ENCODE measurements at regions not wholly inside any gene's neighbourhood (a gene's known extent, or its start where the extent isn't known, plus 50 kb on each side); places are given as distances from the start of the nearest gene placed in this dataset.
A peak's percentile ranks its signal among the peaks of the same experiment; 100 is the strongest.

DNA sequence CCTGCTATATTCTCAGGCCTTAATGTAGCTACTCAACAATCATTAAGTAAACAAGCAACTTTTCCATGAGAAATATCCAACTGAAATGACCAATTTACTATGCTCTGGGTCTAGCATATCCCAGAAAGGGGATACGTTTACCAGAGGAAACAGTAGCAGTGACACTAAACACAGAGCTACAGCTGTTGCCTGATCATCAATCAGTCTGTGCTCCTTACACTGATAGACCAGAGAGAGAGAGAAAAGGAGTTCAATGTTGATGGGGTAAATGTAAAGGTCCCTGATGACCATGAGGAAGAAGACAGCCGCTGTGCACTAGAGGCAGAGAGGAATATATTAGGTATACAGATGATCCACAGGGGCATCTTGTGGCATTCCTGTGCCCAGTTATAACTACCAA, 397.2 kb upstream of the USP15 start:
- no peak for DNase-seq

DNA sequence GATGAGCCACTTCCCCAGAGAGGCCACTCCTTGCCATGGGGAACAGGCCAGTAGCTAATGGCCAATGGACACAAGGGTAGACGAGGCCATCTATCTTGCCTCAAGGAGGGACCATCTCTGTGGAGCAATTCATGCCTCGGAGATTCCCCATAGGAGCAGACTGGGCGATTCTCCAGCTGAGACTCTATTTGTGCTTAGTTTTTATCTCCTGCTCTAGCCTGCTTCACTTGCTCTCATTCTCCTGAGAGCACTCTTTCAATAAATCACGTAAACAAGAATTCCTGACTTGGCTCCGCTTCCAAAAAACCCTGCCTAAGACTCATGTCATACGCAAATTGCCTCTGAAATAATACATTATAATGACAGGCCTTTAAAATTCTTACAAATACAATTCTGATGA, 396.4 kb upstream of the USP15 start:
- DNase-seq: no peak

DNA sequence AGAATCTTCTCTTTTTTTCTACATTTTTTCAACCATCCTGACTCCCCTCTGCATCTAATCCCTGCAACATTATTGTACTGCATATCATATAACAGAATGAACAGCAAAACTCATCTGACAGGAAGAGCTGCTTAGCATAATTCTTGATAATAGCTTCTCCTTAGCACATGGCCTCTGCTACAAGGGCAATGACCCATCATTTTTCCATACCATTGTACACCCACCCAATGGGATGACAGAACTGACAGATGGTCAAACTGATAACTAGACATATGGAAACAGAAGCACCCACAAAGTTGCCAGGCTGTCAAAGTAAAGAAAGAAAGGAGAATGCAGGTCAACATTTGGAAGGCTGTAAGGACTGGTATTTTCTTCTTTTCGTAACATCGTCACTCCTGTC, 390.4 kb upstream of the USP15 start:
- no peak for DNase-seq

DNA sequence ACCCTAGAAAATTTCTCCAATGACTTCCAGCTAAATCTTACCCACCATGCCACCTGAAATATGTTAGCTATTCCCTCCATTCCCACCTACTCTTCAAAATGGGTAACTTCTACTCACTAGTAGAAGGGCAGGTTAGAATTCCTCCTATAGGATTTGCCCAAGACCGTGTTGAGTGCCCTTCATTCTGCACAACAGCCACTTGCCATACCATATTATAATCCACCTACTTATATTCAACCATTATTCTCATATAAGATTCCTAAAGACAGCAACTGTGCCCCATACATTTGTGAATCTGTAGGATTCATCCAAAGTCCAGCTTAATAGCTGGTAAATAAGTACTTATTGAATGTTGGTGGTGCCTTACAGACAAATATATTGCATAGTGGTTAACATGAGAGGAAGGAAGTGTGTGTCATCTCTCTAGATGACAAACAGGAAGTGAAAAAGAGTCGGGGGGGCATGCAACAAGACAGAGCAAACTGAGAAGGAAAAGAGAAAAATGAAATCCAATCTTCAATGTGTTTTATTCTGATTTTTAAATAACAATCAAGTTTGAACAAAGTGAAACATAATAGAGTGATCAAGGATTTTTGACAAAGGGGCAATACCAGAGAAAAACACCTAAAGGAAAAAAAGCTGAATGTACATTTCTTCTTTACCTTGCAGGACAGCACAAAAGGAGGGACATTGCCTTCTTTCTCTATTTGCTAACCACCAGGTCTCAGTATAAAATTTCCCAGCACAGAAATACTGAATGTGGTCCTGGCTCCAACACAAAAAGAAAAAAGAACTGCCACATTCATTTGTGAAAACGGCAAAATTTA, 389.3 kb upstream of the USP15 start:
- DNase-seq: peak; percentile 1

DNA sequence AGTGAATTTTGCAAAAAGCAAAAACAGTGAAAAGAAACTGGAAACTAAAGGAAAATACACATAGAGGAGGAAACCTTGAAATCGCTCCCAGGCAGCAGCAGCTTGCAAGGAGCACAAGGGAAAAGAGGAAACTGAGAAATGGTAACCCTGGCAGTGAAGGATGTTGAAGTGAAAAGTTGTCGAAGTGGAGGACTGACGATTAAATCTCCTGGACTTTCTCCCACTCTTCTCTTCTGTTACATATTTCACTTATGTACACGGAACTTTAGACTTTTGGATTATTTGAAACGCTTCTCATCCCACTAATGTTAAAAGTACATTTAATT, 388.8 kb upstream of the USP15 start:
- no peak for DNase-seq

DNA sequence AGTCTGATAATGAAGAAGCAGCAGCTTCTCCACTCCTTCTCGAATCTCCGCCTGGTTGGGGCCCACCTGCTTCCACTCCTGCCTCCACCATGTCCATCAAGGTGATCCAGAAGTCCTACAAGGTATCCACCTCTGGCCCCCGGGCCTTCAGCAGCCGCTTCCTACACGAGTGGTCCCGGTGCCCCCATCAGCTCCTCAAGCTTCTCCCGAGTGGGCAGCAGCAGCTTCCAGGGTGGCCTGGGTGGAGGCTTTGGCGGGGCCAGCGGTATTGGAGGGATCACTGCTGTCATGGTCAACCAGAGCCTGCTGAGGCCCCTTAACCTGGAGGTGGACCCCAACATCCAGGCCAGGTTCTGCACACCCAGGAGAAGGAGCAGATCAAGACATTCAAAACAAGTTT, 381.0 kb upstream of the USP15 start:
- no peak for DNase-seq

DNA sequence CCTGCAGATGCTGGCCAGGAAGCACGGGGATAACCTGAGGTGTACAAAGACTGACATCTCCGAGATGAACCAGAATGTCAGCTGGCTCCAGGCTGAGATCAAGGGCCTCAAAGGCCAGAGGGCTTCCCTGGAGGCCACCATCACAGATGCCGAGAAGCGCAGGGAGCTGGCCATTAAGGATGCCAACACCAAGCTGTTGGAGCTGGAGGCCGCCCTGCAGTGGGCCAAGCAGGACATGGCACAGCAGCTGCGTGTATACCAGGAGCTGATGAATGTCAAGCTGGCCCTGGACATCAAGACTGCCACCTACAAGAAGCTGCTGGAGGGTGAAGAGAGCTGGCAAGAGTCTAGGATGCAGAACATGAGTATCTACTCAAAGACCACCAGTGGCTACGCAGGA, 380.0 kb upstream of the USP15 start:
- DNase-seq: no peak

DNA sequence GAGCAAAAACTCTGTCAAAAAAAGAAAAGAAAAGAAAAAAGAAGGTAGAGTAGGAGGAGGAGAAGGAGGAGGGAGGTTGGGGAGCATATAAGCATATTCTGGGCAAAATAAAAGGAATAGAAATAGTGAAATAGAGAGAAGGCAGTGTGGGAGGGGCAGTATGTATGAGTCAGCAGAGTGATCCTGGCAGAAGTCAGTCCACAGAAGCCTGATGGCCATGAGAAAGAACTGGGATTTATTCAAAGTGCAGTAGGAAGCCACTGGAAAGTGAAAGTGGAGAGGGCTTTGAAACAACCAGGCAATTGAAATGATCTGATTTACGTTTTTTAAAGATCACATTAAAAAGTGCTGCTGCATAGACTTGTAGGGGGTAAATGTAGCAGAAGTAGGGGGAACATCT, 368.6 kb upstream of the USP15 start:
- DNase-seq: no peak

DNA sequence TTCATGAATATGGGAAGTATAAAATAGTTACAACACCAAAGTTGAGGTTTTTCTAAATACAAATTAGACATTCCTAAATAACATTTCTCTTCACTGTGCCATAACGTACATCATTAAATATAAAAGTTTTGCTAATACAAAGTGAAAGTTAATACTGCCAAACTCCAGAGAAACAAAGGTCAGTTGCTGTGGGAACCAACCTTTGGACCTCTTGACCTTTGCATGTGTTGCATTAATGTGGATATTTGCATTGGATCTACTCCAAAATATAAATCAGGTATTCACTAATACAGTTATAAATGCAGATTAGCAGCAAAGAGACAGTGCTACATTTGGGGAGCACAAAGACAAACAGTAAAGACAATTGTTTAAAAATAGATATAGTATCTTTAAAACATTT, 366.0 kb upstream of the USP15 start:
- no peak for DNase-seq

DNA sequence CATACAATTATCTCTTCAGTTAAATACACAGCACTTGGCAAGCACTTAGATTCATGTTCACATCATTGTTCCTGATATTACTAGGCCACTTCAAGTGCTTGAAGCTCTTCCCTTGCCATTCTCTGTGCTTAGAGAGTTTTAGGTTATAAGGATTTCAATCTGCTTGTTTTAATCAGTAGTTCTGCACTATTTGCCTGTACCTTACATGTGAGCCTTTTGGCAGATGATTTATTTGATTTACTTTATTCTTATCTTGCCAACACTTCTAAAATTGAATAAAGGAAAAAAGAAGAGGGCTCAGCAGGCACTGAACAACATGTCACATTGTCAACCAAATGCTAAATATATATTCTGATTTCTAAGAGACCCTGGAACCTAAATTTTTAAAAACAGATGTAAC, 363.8 kb upstream of the USP15 start:
- no peak for DNase-seq

DNA sequence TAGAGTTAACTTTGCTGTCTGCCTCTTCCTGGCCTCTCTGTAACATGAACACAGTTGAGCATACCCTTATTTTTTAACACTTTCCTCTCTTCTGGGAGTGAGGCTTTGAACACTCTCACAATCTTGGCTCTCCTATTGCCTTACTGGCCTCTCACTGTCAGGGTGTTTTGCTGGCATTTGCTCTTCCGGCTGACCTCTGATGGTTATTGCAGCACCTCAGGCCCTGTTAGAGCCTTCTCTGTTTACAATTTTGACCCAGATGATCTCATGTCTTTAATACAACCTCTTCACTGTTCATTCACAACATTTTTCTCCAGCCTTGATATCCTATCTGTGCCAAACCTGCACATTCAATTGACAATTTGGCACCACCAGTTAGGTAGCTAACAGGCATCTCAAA, 357.8 kb upstream of the USP15 start:
- DNase-seq: no peak

DNA sequence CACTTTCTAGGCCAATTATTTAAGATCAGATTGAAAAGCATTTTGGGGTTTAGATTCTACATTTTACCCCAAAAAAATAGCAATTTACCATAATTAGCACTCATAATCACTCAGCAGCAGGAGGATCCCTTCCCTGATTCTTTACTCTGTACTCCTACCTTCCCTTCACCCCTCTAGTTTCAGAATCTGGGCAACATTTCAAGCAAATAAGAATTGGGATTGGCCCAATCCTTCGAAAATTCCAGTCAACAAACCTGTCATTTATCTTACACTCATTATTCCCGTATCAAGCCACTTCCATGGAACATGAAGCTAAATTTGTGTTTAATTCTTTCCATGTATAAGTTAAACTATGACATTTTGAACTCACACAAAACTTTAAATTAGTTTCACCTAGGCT, 349.1 kb upstream of the USP15 start:
- no peak for DNase-seq

DNA sequence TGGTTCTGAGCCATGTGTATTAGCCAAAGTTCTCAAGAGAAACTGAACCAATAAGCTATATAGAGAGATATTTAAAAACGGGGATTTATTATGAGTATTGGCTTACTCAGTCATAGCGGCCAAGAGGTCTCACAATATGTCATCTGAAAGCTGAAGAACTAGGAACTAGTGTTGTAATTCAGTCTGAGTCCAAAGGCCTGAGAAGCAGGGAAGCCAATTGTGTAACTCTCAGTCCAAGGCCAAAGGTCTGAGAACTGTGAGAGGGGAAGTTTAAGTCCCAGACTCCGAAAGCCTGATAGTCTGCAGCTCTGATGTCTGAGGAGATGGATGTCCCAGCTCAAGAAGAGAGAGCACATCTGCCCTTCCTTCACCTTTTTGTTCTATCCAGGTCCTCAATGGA, 344.8 kb upstream of the USP15 start:
- DNase-seq: no peak

DNA sequence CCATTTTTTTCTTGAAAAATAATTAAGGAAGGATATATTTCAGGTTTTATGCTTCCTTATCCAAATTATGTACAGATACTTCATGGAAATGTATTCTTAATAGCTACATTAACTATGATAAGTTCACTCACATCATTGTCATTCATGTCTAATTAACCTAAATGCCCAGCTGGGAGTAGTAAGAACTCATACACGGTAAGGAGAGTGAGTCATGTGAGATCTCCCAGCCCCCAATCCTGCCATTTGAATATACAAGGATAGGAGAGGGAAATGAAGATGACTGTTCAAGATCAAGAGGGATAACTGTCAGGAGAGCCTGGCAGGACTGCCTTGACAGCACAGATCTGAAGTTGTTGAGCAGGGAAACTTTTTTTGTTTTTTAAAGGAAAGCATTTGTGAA, 343.4 kb upstream of the USP15 start:
- no peak for DNase-seq

DNA sequence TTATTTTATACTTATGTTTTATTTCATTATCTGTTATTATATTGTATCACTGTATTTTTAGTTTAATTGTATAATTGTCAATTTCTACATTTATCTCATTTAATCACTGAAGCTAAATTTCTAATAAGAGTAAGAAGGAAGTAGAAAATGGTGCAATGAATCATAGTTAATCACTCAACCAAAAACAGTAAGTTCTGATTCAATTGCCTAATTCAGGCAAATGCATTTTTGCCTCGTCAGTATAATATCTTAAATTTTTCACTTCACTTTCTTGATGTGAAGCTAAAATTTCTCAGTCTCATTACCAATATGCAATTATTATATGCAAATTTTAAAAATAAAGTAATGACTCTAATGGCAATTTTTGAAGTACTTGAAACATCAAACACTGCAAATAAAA, 340.5 kb upstream of the USP15 start:
- no peak for DNase-seq

DNA sequence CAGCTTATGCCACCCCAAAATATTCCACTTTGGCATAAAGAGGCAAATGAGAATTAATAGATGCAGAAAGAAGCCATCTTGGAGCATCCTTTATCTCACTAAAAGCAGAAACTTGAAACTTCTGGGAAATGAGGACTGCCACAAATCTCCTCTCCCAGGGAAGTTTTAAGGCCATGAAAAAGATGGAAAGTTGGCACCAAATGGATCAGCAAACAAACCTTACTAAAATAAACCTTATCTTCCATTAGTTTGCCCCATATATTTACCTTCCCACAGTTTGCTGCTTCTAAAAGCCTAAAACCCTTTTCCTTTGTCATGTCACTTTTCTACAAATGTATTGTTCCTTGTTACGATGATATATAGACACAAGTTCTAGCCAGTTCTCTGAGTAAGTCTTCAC, 340.0 kb upstream of the USP15 start:
- no peak for DNase-seq

DNA sequence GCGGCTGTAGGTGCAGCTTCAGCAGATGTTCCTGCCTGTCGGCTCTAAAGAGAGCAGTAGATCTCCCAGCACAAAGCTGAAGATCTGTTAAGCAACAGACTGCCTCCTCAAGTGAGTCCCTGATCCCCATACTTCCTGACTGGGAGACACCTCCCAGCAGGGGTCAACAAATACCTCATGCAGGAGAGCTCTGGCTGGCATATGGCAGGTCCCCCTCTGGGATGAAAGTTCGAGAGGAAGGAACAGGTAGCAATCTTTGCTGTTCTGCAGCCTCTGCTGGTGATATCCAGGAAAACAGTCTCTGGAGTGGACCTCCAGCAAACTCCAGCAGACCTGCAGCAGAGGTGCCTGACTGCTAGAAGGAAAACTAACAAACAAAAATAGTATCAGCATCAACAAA, 337.1 kb upstream of the USP15 start:
- DNase-seq: no peak

DNA sequence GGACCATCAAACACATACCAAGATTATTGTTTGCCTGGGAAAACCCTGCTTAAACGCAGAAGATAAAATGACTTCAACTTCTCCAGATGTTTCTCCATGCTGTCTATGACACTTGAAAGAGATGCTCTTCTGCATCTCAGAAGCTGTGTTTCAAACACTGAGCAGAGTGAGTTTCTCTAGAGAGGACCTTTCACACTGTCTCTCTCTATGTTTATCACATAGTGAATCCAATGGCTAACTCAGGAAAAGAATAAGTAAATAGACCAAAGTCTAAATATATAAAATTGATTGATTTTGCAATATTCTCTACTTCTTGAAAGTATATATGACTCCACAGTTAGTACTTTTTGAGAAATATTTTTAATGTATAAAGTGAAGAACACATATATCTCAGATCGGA, 325.6 kb upstream of the USP15 start:
- no peak for DNase-seq

DNA sequence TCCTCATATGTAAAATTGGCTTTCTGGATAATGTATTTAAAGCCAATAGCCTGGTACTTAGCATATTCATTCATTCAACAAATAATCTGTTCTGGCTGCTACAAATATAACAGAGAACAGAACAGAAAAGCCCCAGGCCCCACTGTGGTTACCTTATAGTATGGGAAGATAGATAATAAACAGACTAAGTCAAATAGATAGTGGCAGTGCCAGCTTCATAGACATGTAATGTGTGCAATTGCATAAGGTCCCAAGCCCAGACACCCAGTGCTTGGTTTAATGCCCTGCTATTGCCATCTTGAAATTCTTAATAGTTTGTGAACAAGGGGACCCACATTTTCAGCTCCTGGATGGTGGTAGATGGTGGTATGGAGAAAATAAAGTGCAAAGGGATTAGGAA, 320.2 kb upstream of the USP15 start:
- DNase-seq: no peak

DNA sequence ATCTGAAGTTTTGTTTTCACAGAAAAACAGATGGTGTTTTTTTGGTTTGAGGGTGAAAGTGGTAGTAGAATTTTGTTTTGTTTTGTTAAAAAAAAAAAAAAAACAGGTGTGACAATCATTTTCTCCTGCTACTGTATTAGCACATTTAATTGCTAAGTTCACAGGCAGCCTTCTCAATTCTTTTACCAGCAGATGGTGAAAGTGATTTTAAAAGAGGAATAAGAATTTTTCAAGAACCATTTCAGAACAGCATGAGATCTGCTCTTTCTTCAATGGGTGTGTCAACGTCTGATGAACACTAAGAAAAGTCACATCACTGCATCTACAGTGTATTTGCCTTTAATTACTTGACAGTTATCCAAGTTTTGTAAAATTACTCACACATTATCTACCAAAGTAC, 303.7 kb upstream of the USP15 start:
- no peak for DNase-seq

DNA sequence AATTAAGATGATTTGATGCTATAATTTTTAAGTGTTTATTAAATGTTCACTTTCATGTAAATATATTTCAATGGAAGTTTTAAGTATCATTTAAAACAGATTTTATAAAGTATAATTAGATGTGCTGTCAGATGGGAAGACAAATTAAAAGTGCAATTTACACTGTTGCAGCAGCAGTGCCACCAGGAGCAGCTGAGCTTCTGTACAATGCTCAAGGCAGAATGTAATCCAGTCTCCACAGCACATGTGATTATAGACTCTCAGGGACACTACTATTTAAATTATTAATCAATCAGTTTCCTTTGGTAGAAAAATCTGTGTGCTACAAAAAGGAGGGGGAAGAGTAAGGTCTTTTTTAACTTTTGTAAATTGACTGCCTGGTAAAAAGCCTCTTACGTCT, 285.7 kb upstream of the USP15 start:
- DNase-seq: no peak

DNA sequence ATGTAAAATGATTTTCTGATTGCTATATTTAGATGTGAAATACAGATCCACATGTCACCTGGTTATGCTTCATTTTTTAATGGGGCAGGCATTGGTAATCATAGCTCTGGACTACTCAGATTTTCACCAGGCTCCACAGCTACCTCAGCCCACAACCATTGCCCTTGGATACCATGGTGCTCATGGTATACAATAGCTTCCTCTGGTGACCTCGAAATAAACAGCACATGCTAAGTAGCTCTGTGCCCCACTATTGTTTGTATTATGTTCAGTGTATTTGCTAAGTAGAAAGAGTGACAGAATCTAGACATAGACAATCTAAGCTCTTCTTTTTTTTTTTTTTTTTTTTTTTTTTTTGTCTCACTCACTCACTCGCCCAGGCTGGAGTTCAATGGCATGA, 274.4 kb upstream of the USP15 start:
- no peak for DNase-seq

DNA sequence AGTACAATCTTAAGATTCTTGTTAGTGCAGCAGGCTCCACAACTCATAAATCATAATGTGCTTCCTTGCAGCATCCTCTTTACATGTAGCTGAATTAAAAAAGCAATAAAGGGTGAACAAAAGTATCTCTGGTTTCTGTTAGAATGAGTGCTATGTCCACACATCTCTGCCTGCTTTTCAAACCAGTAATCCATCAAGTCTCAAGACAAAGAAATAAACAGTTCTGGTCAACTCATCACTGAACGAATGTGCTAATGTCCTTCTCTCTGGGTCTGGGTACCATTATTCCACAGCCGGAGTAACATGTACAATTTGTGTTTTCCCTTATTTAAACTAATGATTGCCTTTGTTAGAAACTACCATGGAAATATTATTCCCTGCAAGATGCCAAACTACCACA, 273.0 kb upstream of the USP15 start:
- no peak for DNase-seq

DNA sequence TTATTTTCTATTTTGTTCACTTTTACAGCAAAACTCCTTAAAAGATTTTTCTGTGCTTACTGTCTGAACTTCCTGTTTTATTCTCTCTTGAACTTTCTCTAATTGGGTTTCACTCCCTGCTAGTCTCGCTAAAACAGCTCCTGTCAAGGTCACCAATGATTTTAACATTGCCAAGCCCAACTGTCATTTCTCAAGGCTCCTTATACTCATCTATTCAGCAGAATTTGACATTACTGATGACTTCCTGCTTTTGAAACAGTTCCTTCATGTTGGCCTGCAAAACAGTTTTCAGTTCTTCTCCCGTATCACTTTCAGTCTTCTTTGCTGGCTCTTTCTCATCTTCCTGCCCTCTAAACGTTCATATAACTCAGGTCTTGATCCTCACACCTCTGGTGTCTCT, 268.5 kb upstream of the USP15 start:
- no peak for DNase-seq

DNA sequence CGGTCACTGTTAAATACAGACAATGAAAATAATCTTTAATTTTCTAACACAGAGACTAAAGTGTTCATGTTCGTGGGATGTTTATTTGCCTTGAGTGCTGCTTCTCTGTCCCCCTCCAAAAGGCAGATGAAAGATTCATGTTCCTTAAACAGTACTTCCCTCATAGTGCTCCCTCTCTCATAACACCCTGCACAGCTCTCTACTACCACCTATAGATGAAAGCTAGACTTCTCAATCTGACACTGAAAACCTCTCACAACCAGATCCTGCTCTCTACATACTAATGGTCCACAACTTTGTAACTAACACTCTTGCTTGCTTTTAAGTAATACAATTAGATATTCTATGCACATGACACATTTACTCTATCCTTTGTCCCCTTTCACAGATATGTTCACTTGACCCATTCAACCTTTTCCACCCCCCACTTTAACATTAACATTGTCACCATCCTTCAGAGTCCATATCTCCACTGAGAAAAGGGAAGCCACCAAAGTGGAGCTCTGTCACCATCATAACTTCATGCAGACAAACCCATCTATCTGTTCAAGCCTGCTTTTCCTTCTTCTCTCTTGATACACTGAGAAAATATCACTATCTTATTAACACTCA, 266.4 kb upstream of the USP15 start:
- no peak for DNase-seq

Measured in activated T-cell treated with anti-CD3 and anti-CD28 coated beads for 4 hours (primary cell).